ENCODE measurements at regions not wholly inside any gene's neighbourhood (a gene's known extent, or its start where the extent isn't known, plus 50 kb on each side); places are given as distances from the start of the nearest gene placed in this dataset.

DNA sequence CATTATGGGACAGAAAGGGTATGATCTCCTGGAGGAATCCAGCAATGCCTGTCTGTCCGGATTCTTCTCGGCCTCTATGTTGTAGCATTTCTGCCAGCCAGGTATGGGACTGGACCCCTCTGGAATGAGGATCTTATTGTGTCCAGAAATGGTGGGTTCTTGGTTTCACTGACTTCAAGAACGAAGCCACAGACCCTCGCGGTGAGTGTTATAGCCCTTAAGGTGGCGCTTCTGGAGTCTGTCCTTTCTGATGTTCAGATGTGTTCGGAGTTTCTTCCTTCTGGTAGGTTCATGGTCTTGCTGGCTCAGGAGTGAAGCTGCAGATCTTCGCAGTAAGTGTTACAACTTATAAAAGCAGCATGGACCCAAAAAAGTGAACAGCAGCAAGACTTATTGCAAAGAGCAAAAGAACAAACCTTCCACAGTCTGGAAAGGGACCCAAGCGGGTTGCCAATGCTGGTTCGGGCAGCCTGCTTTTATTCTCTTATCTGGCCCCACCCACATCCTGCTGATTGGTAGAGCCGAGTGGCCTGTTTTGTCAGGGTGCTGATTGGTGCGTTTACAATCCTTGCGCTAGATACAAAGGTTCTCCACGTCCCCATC, 62.3 kb upstream of the IER3 start:
- no peak for DNase-seq (ENCODE audit: low read depth)

DNA sequence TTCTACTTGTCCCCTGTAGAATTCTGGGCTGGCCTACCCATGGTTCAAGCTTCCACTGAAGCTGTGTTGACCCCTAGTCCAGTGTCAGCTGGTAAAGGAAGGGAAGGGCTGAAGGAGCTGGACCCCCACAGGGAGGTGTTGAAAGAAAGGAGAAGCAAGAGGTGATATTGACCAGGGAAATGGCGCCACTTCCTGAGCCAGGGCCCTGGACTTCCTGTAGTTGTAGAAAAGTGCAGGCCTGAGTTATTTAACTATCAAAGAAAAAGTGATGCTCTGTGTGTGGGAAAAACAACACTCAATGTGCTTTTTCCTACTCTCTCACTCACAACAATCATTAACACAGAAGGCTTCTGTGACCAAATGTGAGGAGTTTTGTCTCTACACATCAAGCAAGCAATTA, 60.0 kb upstream of the IER3 start:
- DNase-seq (ENCODE audit: low read depth): no peak

DNA sequence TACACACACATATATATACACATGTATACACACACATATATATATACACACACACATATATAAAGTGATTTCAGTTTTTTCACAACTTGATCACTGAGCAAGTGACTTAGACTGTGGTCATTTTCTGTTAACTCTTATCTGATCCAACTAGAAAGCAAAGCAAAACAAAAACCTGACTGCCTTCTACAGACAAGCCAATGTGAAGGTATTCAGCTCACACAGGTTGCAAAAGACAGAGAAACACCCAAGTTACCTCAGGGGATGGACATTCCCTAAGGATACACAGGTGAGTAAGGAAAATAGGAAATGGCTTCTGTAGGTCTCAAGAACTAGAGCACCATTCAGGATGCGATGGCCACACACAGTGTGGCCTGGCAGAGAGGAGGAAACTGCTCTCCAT, 58.4 kb upstream of the IER3 start:
- no peak for DNase-seq (ENCODE audit: low read depth)

DNA sequence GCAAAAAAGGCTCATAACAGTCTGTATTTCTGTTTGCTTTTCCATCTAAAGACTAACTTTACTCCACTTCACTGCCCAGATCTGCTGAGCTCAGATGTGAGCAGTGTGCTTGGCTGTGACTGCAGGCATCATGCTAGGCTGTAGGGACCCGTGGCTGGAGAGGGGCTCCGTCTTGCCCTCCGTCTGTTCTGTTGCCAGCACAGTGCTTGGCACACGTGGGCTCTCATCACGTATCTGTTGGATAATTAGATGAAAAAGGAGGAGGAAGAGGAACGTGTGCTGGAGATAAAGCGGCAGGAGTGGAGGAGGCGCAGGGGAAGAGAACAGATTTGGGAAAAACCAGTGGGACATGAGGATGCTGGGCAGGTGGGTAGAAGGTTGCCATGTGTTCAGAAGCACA, 57.6 kb upstream of the IER3 start:
- DNase-seq (ENCODE audit: low read depth): no peak

DNA sequence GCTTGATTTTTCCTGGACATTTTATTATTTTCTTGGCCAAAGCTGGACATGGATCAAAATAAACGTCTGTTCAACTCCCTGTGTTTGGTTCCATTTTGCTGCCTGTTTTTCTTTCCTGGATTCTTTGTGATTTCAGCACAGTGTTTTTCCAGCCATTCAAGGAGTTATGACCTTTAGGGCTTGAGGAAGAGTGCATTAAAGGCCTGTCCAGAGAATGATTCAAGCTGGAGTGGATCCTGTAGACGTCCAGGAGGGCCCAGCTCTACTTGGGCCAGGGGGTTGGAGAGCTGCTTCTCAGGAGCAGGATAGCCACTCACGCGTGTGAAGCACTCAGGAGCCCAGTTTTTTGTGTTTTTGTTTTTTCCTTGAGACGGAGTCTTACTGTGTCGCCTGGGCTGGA, 56.5 kb upstream of the IER3 start:
- no peak for DNase-seq (ENCODE audit: low read depth)

DNA sequence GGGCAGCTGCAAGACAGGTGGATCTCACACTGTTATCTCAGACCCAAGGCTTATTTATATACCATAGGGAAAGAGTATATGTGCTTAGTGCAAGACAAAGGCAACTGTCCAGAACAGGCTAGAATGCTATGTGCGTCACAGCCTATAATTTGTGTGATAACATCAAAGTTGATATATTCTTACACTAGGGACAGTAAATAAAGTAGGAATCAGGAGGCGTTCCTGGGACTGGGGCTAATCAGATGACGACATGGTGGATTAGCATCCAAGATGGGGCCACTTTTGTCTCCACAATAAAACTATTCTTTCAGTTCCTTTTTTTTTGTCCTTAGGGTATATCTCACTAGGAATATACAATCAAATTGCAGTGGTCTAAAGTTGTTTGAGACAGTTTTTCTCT, 54.9 kb upstream of the IER3 start:
- no peak for DNase-seq (ENCODE audit: low read depth)

DNA sequence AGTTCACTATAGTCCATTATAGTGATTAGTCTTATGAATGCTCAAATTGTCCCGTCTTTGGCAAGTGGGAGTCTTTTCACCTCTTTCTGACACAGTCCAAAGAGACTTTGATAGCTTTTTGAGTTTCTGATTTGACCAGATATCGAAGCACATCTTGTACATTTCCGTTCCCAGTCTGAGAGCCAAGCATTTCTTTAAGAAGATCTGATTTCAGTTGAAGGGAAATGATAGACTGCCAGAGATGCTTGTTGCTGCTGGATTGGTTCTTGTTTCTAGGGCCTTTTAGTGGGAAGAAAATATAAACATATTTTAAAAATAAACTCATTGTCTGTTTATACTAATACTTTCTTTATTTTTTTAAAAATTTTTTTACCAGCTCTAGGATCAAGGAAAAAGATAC, 54.1 kb upstream of the IER3 start:
- no peak for DNase-seq (ENCODE audit: low read depth)

DNA sequence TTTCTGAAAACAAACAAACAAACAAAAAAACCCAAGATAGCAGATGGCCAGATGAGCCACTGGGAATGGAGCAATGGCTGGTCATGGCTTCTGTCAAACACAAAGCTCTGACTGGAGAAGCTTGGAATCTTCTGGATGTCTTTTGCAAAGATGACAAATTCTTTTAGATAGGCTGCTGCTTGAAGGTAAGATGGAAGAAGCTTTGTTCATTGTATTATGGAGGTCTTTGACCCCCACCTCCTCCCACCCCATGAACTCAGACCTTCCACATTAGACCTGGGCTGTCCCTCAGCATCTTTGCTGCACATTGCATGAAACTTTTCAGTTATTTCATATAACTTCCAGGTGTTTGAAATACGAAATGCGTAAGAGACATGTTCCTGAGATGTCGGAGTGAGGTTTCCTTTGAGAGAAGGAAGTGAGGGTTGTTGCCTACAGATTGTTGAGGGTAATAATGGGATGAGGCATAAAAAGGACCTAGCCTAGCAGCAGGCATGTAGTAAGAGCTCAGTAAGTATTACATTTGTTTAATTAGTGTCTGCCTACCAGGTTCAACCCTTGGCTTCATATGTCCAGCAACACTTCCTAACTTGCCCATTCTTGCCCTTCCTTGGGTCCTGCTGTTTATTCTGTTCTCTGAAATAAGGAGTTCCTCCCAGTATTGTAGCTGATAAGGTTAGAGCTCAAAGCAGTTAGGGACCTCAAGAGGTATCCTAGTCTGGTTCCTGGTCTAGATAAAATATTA, 51.4 kb upstream of the IER3 start:
- DNase-seq (ENCODE audit: low read depth): no peak

All from GM04503 (cell line).